HEK293 (cell line): ENCODE measurements at regions not wholly inside any gene's neighbourhood (a gene's known extent, or its start where the extent isn't known, plus 50 kb on each side); places are given as distances from the start of the nearest gene placed in this dataset.

Experiments
- ATF2 ChIP-seq: fragments of 450-650 bp; formaldehyde crosslinking; IDR thresholded peaks from 2 replicates; pipeline ENCODE4 v1.5.1; 2016; ENCODE audit warnings: missing biosample characterization, missing genetic modification characterization, low read depth
- CTCF ChIP-seq: fragments of 450-650 bp; formaldehyde crosslinking; IDR thresholded peaks from 2 replicates; pipeline ENCODE4 v1.5.1; 2016; ENCODE audit warnings: missing biosample characterization, missing genetic modification characterization
- KLF9 ChIP-seq: fragments of 450-650 bp; formaldehyde crosslinking; IDR thresholded peaks from 2 replicates; pipeline ENCODE4 v1.5.1; 2016; ENCODE audit warnings: missing biosample characterization, missing genetic modification characterization, low read depth
- ZNF132 ChIP-seq: fragments of 450-650 bp; formaldehyde crosslinking; IDR thresholded peaks from 2 replicates; pipeline ENCODE4 v1.5.1; 2017; ENCODE audit warnings: missing biosample characterization, missing genetic modification characterization, borderline replicate concordance
- ZNF398 ChIP-seq: fragments of 450-650 bp; formaldehyde crosslinking; IDR thresholded peaks from 2 replicates; pipeline ENCODE4 v1.5.1; 2017; ENCODE audit warnings: missing biosample characterization, missing genetic modification characterization
- ZNF404 ChIP-seq: fragments of 450-650 bp; formaldehyde crosslinking; IDR thresholded peaks from 2 replicates; pipeline ENCODE4 v1.5.1; 2017; ENCODE audit warnings: missing biosample characterization, missing genetic modification characterization
- ZNF777 ChIP-seq: fragments of 450-650 bp; formaldehyde crosslinking; IDR thresholded peaks from 2 replicates; pipeline ENCODE4 v1.5.1; 2017; ENCODE audit warnings: missing biosample characterization, missing genetic modification characterization, borderline replicate concordance

GRCh38 chr4:132981611-132982010 is 167.5 kb upstream of the PCDH10 start:
- no peak for TF ChIP-seq ZNF398 (tag by site-specific recombination)
- TF ChIP-seq ATF2, result no peak
- no peak for TF ChIP-seq ZNF132 (tag by site-specific recombination)
- TF ChIP-seq ZNF404 (tag by site-specific recombination), result no peak
- no peak for TF ChIP-seq KLF9
- no peak for TF ChIP-seq CTCF
- TF ChIP-seq ZNF777 (tag by site-specific recombination), result no peak
